ENCODE measurements at regions not wholly inside any gene's neighbourhood (a gene's known extent, or its start where the extent isn't known, plus 50 kb on each side); places are given as distances from the start of the nearest gene placed in this dataset.

DNA sequence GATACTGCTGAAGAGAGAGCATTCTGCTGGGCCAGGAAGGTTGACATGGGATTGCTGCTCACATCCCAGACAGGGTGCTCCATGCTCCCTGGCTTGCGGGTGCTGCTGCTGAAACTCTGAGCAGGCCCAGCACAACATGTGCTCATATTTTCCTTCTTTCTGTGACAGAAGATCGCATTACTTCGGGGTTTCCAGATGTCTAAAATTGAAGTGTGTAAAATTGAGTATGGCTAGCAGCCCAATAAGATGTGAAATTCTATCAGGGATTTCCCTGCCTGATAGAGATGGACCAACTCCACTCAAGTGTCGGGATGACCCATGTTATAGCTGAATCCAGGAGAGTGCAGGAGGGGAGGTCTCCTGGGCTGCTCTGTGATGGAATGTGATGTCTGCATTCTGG, 55.6 kb upstream of the KL start:
- POLR2A ChIA-PET, result no interaction called here
- no peaks in the 10 kb centered on the region for H3K9me2 ChIP-seq (ENCODE audit: insufficient read depth, low read length)

GRCh38 chr13:32961724-32962123, 54.5 kb upstream of the KL start:
- TF ChIP-seq CTCF (conservative IDR thresholded peaks at IDR 0.05; ENCODE audit: low read length) (no peak), EZH2phosphoT487 (IDR thresholded peaks at IDR 0.05; ENCODE audit: borderline replicate concordance, low read depth, low read length) (no peak)
- no TSS peak for BruUV-seq (replicated peaks)
- Histone ChIP-seq H3K4me3 (ENCODE audit: low read depth, low read length, poor library complexity, severe bottlenecking) (no peak overlapping the region), H3K9me3 (ENCODE audit: low read length) (no peaks in the 10 kb centered on the region), H3K4me1 (ENCODE audit: insufficient read depth, low read length, poor library complexity, severe bottlenecking) (no peaks in the 10 kb centered on the region), H4K20me1 (ENCODE audit: insufficient read depth, low read length) (no peaks in the 10 kb centered on the region), H3K36me3 (ENCODE audit: insufficient read depth, low read length) (no peaks in the 10 kb centered on the region), H3K79me2 (ENCODE audit: insufficient read depth, low read depth, low read length) (no peaks in the 10 kb centered on the region), H3K27ac (ENCODE audit: low read depth, low read length, poor library complexity, severe bottlenecking) (no peak overlapping the region), H3K4me2 (ENCODE audit: low read length) (no peak overlapping the region), H3K9me2 (ENCODE audit: insufficient read depth, low read length) (no peaks in the 10 kb centered on the region), H2AFZ (ENCODE audit: low read length) (no peak overlapping the region)
- no peak for DNase-seq (ENCODE audit: low spot score)
- intact Hi-C loops (cut with micrococcal nuclease; ENCODE audit: unreplicated experiment), result no loop called here
- ChIA-PET POLR2A (interaction anchor here (0.5 kb wide), 1 partner anchor 20 kb away, joined by 4 read pairs; no protein-coding TSS in a partner anchor), CTCF (ENCODE audit: unreplicated experiment) (no interaction called here)

More for the DNA sequence above, 55.6 kb upstream of the KL start:
- no TSS peak for BruUV-seq (replicated peaks)
- CTCF ChIA-PET (ENCODE audit: unreplicated experiment), result no interaction called here
- no peaks in the 10 kb centered on the region for H4K20me1 ChIP-seq (ENCODE audit: insufficient read depth, low read length)
- H3K4me3 ChIP-seq (ENCODE audit: low read depth, low read length, poor library complexity, severe bottlenecking), result no peak overlapping the region
- H3K36me3 ChIP-seq (ENCODE audit: insufficient read depth, low read length), result no peaks in the 10 kb centered on the region
- H3K9me3 ChIP-seq (ENCODE audit: low read length), result no peaks in the 10 kb centered on the region
- no peak overlapping the region for H3K4me2 ChIP-seq (ENCODE audit: low read length)
- no peak for TF ChIP-seq EZH2phosphoT487 (IDR thresholded peaks at IDR 0.05; ENCODE audit: borderline replicate concordance, low read depth, low read length)
- no peak for TF ChIP-seq CTCF (conservative IDR thresholded peaks at IDR 0.05; ENCODE audit: low read length)
- no peak overlapping the region for H2AFZ ChIP-seq (ENCODE audit: low read length)
- no peaks in the 10 kb centered on the region for H3K4me1 ChIP-seq (ENCODE audit: insufficient read depth, low read length, poor library complexity, severe bottlenecking)
- DNase-seq (ENCODE audit: low spot score), result no peak
- intact Hi-C loops (cut with micrococcal nuclease; ENCODE audit: unreplicated experiment), result no loop called here
- no peak overlapping the region for H3K27ac ChIP-seq (ENCODE audit: low read depth, low read length, poor library complexity, severe bottlenecking)
- no peaks in the 10 kb centered on the region for H3K79me2 ChIP-seq (ENCODE audit: insufficient read depth, low read depth, low read length)

GRCh38 chr13:32962342-32962741, 53.9 kb upstream of the KL start:
- BruUV-seq (replicated peaks), result no TSS peak
- CTCF ChIA-PET (ENCODE audit: unreplicated experiment), result no interaction called here

More at GRCh38 chr13:32962342-32962741, 53.9 kb upstream of the KL start:
- Histone ChIP-seq H3K4me3 (ENCODE audit: low read depth, low read length, poor library complexity, severe bottlenecking) (no peak overlapping the region), H3K27ac (ENCODE audit: low read depth, low read length, poor library complexity, severe bottlenecking) (no peak overlapping the region), H3K9me3 (ENCODE audit: low read length) (no peaks in the 10 kb centered on the region), H2AFZ (ENCODE audit: low read length) (no peak overlapping the region), H4K20me1 (ENCODE audit: insufficient read depth, low read length) (no peaks in the 10 kb centered on the region), H3K4me1 (ENCODE audit: insufficient read depth, low read length, poor library complexity, severe bottlenecking) (no peaks in the 10 kb centered on the region), H3K36me3 (ENCODE audit: insufficient read depth, low read length) (no peaks in the 10 kb centered on the region), H3K9me2 (ENCODE audit: insufficient read depth, low read length) (no peaks in the 10 kb centered on the region), H3K4me2 (ENCODE audit: low read length) (no peak overlapping the region), H3K79me2 (ENCODE audit: insufficient read depth, low read depth, low read length) (no peaks in the 10 kb centered on the region)
- POLR2A ChIA-PET, result interaction anchor here (0.5 kb wide), 1 partner anchor 19 kb away, joined by 4 read pairs; no protein-coding TSS in a partner anchor
- TF ChIP-seq CTCF (conservative IDR thresholded peaks at IDR 0.05; ENCODE audit: low read length), result no peak
- no peak for TF ChIP-seq EZH2phosphoT487 (IDR thresholded peaks at IDR 0.05; ENCODE audit: borderline replicate concordance, low read depth, low read length)
- DNase-seq (ENCODE audit: low spot score), result no peak
- intact Hi-C loops (cut with micrococcal nuclease; ENCODE audit: unreplicated experiment), result no loop called here

All from OCI-LY7 (cell line).